NT2/D1 (cell line): ENCODE measurements at regions not wholly inside any gene's neighbourhood (a gene's known extent, or its start where the extent isn't known, plus 50 kb on each side); places are given as distances from the start of the nearest gene placed in this dataset.

ENCODE experiments used
- SUZ12 ChIP-seq: IDR thresholded peaks from 2 replicates; pipeline ENCODE4 v1.6.1; 2011; ENCODE audit not compliant: insufficient read length, insufficient read depth; ENCODE audit errors: extremely low read depth
- YY1 ChIP-seq: IDR thresholded peaks from 2 replicates; pipeline ENCODE4 v1.6.1; 2011; ENCODE audit not compliant: insufficient read length, insufficient read depth
- ZNF274 ChIP-seq: IDR thresholded peaks from 2 replicates; pipeline ENCODE4 v1.6.1; 2011; ENCODE audit warnings: mild to moderate bottlenecking, low read depth, low read length

GRCh38 chr21:28112511-28112910 lies 880.2 kb downstream of the LTN1 start:
- TF ChIP-seq ZNF274 (no peak), YY1 (no peak), SUZ12 (no peak)
